Kidney epithelial cell (primary cell): ENCODE measurements at regions not wholly inside any gene's neighbourhood (a gene's known extent, or its start where the extent isn't known, plus 50 kb on each side); places are given as distances from the start of the nearest gene placed in this dataset.

Experiments
- DNase-seq: peaks from one replicate; pipeline ENCODE4 v3.0.0-alpha.2; 2010; ENCODE audit warnings: low read depth
- H3K27me3 ChIP-seq: 2 replicates; pipeline ENCODE4 v1.6.0; 2011; ENCODE audit warnings: low read length; ENCODE audit not compliant: control insufficient read depth, insufficient read depth
- H3K36me3 ChIP-seq: 2 replicates; pipeline ENCODE4 v1.5.1; 2011; ENCODE audit warnings: low read length; ENCODE audit not compliant: control insufficient read depth, insufficient read depth
- H3K4me3 ChIP-seq: 2 replicates; pipeline ENCODE4 v1.5.1; 2011; ENCODE audit warnings: low read depth, mild to moderate bottlenecking, control low read depth, low read length
- CTCF ChIP-seq: IDR thresholded peaks from 2 replicates; pipeline ENCODE4 v1.5.1; 2011; ENCODE audit warnings: mild to moderate bottlenecking, moderate library complexity, low read length, control low read depth, inconsistent platforms; ENCODE audit not compliant: insufficient read depth, poor library complexity, severe bottlenecking

GRCh38 chr7:153081496-153081895 is 321.9 kb downstream of the ACTR3B start:
- Histone ChIP-seq H3K27me3 (no peaks in the 10 kb centered on the region), H3K4me3 (no peak overlapping the region), H3K36me3 (no peaks in the 10 kb centered on the region)
- no peak for DNase-seq
- no peak for TF ChIP-seq CTCF

GRCh38 chr7:153084278-153084677 is 324.7 kb downstream of the ACTR3B start:
- no peak for TF ChIP-seq CTCF
- no peaks in the 10 kb centered on the region for H3K36me3 ChIP-seq
- no peak overlapping the region for H3K4me3 ChIP-seq
- H3K27me3 ChIP-seq: no peaks in the 10 kb centered on the region
- DNase-seq: no peak

GRCh38 chr7:153087498-153087897 is 327.9 kb downstream of the ACTR3B start:
- DNase-seq: no peak
- no peaks in the 10 kb centered on the region for H3K27me3 ChIP-seq
- no peak for TF ChIP-seq CTCF
- H3K36me3 ChIP-seq: no peaks in the 10 kb centered on the region
- no peak overlapping the region for H3K4me3 ChIP-seq

GRCh38 chr7:153088601-153089000 is 329.0 kb downstream of the ACTR3B start:
- H3K36me3 ChIP-seq: no peaks in the 10 kb centered on the region
- no peak for DNase-seq
- H3K4me3 ChIP-seq: no peak overlapping the region
- H3K27me3 ChIP-seq: no peaks in the 10 kb centered on the region
- TF ChIP-seq CTCF: no peak

GRCh38 chr7:153090209-153090608 is 330.7 kb downstream of the ACTR3B start:
- DNase-seq: no peak
- Histone ChIP-seq H3K4me3 (no peak overlapping the region), H3K36me3 (no peaks in the 10 kb centered on the region), H3K27me3 (no peaks in the 10 kb centered on the region)
- TF ChIP-seq CTCF: no peak

GRCh38 chr7:153090764-153091163 is 331.2 kb downstream of the ACTR3B start:
- DNase-seq: no peak
- Histone ChIP-seq H3K27me3 (no peaks in the 10 kb centered on the region), H3K4me3 (no peak overlapping the region), H3K36me3 (no peaks in the 10 kb centered on the region)
- no peak for TF ChIP-seq CTCF
